Brain microvascular endothelial cell (primary cell): ENCODE measurements at regions not wholly inside any gene's neighbourhood (a gene's known extent, or its start where the extent isn't known, plus 50 kb on each side); places are given as distances from the start of the nearest gene placed in this dataset.

Source experiments
- DNase-seq: peaks from one replicate; pipeline ENCODE4 v3.0.0-alpha.2; 2020
- H3K27ac ChIP-seq: fragments of 250-450 bp; sonication (Bioruptor Pico); 2 replicates; pipeline ENCODE4 v1.5.1; 2020; ENCODE audit warnings: mild to moderate bottlenecking, moderate library complexity
- H3K27me3 ChIP-seq: fragments of 250-450 bp; sonication (Bioruptor Pico); replicated peaks from 2 replicates; pipeline ENCODE4 v1.5.1; 2020; ENCODE audit warnings: mild to moderate bottlenecking
- H3K36me3 ChIP-seq: fragments of 250-450 bp; sonication (Bioruptor Pico); replicated peaks from 2 replicates; pipeline ENCODE4 v1.5.1; 2020; ENCODE audit warnings: mild to moderate bottlenecking
- H3K4me3 ChIP-seq: 2 replicates; pipeline ENCODE4 v1.5.1; 2011; ENCODE audit warnings: low read depth, mild to moderate bottlenecking, control low read depth, low read length, moderate library complexity
- CTCF ChIP-seq: IDR thresholded peaks from 2 replicates; pipeline ENCODE4 v1.5.1; 2011; ENCODE audit warnings: low read depth, mild to moderate bottlenecking, moderate library complexity, low read length, control low read depth, inconsistent platforms; ENCODE audit errors: missing control alignments
- in situ Hi-C: cut with HindIII; loops from 2 replicates; pipeline ENCODE4 v1.10.0; 2017; ENCODE audit warnings: low sequenced_read_pairs, low pct_ligation_motif_present

DNA sequence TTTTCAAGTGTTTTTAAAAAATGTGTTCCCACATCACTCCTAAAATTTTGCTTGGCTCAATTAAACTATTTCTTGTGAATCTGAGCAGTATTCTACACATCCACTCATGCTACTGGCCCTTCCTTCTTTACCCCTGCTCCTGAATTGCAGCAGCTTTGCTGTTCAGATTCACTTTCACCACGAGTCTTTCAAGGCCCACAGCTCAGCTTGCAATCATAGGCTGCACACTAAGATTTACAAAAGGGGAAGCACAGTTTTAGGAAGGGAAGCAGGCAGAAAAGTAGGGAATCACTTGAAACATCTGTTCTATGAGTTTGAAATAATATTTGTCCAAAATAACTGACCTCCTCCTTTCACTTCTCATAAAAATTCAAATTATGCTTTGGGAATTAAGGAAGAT lies 70.9 kb upstream of the EDEM3 start:
- Histone ChIP-seq H3K36me3 (no peaks in the 10 kb centered on the region), H3K27me3 (no peaks in the 10 kb centered on the region), H3K4me3 (no peak overlapping the region), H3K27ac (no peak overlapping the region)
- in situ Hi-C loops = no loop called here
- TF ChIP-seq CTCF = no peak
- DNase-seq = no peak

DNA sequence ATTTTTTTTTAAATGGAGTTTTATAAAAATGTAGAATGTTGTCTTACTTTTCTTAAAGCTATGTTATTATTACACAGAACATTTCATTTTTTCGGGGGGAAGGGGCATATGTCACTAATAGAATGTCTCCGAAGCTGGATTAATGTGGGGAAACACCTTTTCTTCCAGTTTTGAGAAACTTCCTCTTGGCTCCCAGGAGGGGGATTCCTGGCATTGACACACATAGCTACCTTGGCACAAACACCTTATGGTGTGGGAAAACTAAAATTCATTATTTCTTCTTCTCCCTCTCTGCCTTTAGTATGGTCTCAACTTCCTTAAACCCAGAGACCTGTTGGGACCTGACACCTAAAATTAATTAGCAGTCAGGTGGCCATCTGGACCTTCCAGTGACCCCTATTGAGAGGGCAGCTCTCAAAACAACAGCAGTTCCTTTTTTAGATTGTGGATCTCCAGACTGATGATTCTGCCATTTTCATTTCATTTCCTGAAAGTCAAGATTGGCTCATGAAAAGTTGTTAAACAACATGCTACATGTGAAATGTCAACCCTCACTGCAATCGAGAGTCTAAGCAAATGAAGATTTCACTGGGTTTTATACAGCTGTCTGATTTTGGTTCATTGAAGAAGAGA lies 70.1 kb upstream of the EDEM3 start:
- no peak overlapping the region for H3K27ac ChIP-seq
- in situ Hi-C loops = loop anchor here (25.0 kb wide), 2 partner anchors 137 to 337 kb away; partner anchors contain the start of genes NIBAN1, SWT1 and TRMT1L
- H3K36me3 ChIP-seq = no peaks in the 10 kb centered on the region
- H3K4me3 ChIP-seq = no peak overlapping the region
- DNase-seq = no peak
- no peaks in the 10 kb centered on the region for H3K27me3 ChIP-seq
- TF ChIP-seq CTCF = no peak

- no peak for TF ChIP-seq CTCF
- H3K4me3 ChIP-seq = no peak overlapping the region
Measured at GRCh38 chr1:184823080-184823479, 68.4 kb upstream of the EDEM3 start.

DNA sequence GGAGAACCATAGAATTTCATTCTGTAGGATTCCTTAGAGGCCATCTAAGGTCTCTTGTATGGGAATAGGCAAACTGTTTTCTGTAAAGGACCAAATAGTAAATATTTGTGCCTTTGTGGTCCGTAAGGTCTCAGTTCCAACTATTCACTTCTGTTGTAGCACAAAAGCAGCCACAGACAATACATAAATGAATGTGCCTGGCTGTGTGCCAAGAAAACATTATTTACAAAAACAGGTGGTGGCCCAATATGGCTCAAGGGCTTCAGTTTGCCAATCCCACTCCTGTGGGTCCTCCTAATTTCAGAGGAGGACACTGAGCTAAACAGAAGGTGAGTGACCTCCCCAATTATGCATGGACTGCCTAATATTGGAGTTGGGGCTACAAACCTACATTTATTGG lies 67.6 kb upstream of the EDEM3 start:
- H3K36me3 ChIP-seq = no peaks in the 10 kb centered on the region
- H3K27ac ChIP-seq = no peak overlapping the region
- no peak overlapping the region for H3K4me3 ChIP-seq
- no peaks in the 10 kb centered on the region for H3K27me3 ChIP-seq
- TF ChIP-seq CTCF = no peak
- no peak for DNase-seq
- in situ Hi-C loops = loop anchor here (25.0 kb wide), 2 partner anchors 140 to 340 kb away; partner anchors contain the start of genes NIBAN1, SWT1 and TRMT1L

More at GRCh38 chr1:184823080-184823479, 68.4 kb upstream of the EDEM3 start:
- Histone ChIP-seq H3K36me3 (no peaks in the 10 kb centered on the region), H3K27ac (no peak overlapping the region), H3K27me3 (no peaks in the 10 kb centered on the region)
- no peak for DNase-seq
- in situ Hi-C loops = loop anchor here (25.0 kb wide), 2 partner anchors 139 to 339 kb away; partner anchors contain the start of genes NIBAN1, SWT1 and TRMT1L

- Histone ChIP-seq H3K36me3 (no peaks in the 10 kb centered on the region), H3K27ac (no peak overlapping the region), H3K27me3 (no peaks in the 10 kb centered on the region), H3K4me3 (no peak overlapping the region)
- DNase-seq = no peak
- no peak for TF ChIP-seq CTCF
- in situ Hi-C loops = loop anchor here (25.0 kb wide), 2 partner anchors 141 to 341 kb away; partner anchors contain the start of genes NIBAN1, SWT1 and TRMT1L
Measured at GRCh38 chr1:184821658-184822057, 67.0 kb upstream of the EDEM3 start.
